ENCODE measurements at regions not wholly inside any gene's neighbourhood (a gene's known extent, or its start where the extent isn't known, plus 50 kb on each side); places are given as distances from the start of the nearest gene placed in this dataset.

GRCh38 chr2:21317131-21317530 lies 193.4 kb downstream of the TDRD15 start:
- peak; percentile 82 for TF ChIP-seq CTCF (IDR thresholded peaks at IDR 0.05)
- TF ChIP-seq NFE2L1 (CRISPR knock-in tag; IDR thresholded peaks at IDR 0.05) = no peak
- TF ChIP-seq E2F4 (CRISPR knock-in tag; IDR thresholded peaks at IDR 0.05; ENCODE audit: borderline replicate concordance, low read depth) = no peak
- no peak overlapping the region for H3K27ac Mint-ChIP-seq
- POLR2A ChIA-PET = no interaction called here
- peaks cover 4% of the 10 kb centered on the region for H3K4me1 Mint-ChIP-seq
- H3K27me3 Mint-ChIP-seq (ENCODE audit: low read depth) = no peaks in the 10 kb centered on the region
- no peak overlapping the region for H3K4me3 Mint-ChIP-seq
- H3K9me3 Mint-ChIP-seq = peaks cover 6% of the 10 kb centered on the region; the same call in 1 of the 2 replicates
- no peaks in the 10 kb centered on the region for H3K36me3 Mint-ChIP-seq
- ATAC-seq = peak; percentile 89
- CTCF ChIA-PET = interaction anchor here (0.6 to 1.7 kb wide), 23 partner anchors 9 to 274 kb away, joined by 3 to 18 read pairs (median 4); partner anchors contain the start of gene APOB
- peak; percentile 61 for DNase-seq (ENCODE audit: low spot score)

GRCh38 chr2:21318263-21318662 lies 194.5 kb downstream of the TDRD15 start:
- ATAC-seq (no peak), DNase-seq (ENCODE audit: low spot score) (no peak)
- H3K9me3 Mint-ChIP-seq = no peaks in the 10 kb centered on the region
- no peak for TF ChIP-seq ETV6 (CRISPR knock-in tag; IDR thresholded peaks at IDR 0.05)
- TF ChIP-seq ZMAT4 (CRISPR knock-in tag; IDR thresholded peaks at IDR 0.05) = no peak
- no peak for TF ChIP-seq JUN (CRISPR knock-in tag; IDR thresholded peaks at IDR 0.05)
- no peak for TF ChIP-seq E2F5 (CRISPR knock-in tag; IDR thresholded peaks at IDR 0.05)
- TF ChIP-seq TEAD4 (CRISPR knock-in tag; IDR thresholded peaks at IDR 0.05) = no peak
- no peak for TF ChIP-seq FOXP4 (CRISPR knock-in tag; IDR thresholded peaks at IDR 0.05)
- ChIA-PET CTCF (interaction anchor here (0.9 to 1.7 kb wide), 11 partner anchors 15 to 275 kb away, joined by 3 to 18 read pairs (median 5); partner anchors contain the start of gene APOB), POLR2A (no interaction called here)
- H3K27me3 Mint-ChIP-seq (ENCODE audit: low read depth) = no peaks in the 10 kb centered on the region
- no peak overlapping the region for H3K27ac Mint-ChIP-seq
- H3K4me1 Mint-ChIP-seq = peaks cover 4% of the 10 kb centered on the region
- H3K4me3 Mint-ChIP-seq = no peak overlapping the region
- no peaks in the 10 kb centered on the region for H3K36me3 Mint-ChIP-seq

- no peak for TF ChIP-seq STAT6 (CRISPR knock-in tag; conservative IDR thresholded peaks at IDR 0.05; ENCODE audit: low read depth)
- no peak for TF ChIP-seq CTCF (IDR thresholded peaks at IDR 0.05)
- TF ChIP-seq EMX1 (CRISPR knock-in tag; IDR thresholded peaks at IDR 0.05) = no peak
- TF ChIP-seq PRRX2 (CRISPR knock-in tag; IDR thresholded peaks at IDR 0.05) = no peak
- TF ChIP-seq ZNF423 (CRISPR knock-in tag; IDR thresholded peaks at IDR 0.05) = no peak
- no peak for TF ChIP-seq CREM (CRISPR knock-in tag; IDR thresholded peaks at IDR 0.05)
- TF ChIP-seq ZNF317 (CRISPR knock-in tag; IDR thresholded peaks at IDR 0.05; ENCODE audit: borderline replicate concordance, low read depth) = no peak
- H3K4me1 Mint-ChIP-seq = no peaks in the 10 kb centered on the region
- H3K27me3 Mint-ChIP-seq (ENCODE audit: low read depth) = no peaks in the 10 kb centered on the region
- H3K27ac Mint-ChIP-seq = no peak overlapping the region
- ChIA-PET POLR2A (no interaction called here), CTCF (interaction anchor here (2.0 kb wide), 1 partner anchor 9 kb away, joined by 9 read pairs; no protein-coding TSS in a partner anchor)
- H3K9me3 Mint-ChIP-seq = peaks cover 9% of the 10 kb centered on the region
- no peaks in the 10 kb centered on the region; the same call in 1 of the 2 replicates for H3K36me3 Mint-ChIP-seq
- DNase-seq (ENCODE audit: low spot score) = no peak
- H3K4me3 Mint-ChIP-seq = no peak overlapping the region
- ATAC-seq = peak; percentile 63; the same call in 1 of the 2 replicates
Observed at GRCh38 chr2:21326152-21326551, 202.4 kb downstream of the TDRD15 start.

Measured in WTC11 (cell line).